Right lobe of liver (tissue), 4 donors: ENCODE measurements at regions not wholly inside any gene's neighbourhood (a gene's known extent, or its start where the extent isn't known, plus 50 kb on each side); places are given as distances from the start of the nearest gene placed in this dataset.

Experiments used
- POLR2A ChIP-seq: fragments of 450-650 bp; IDR thresholded peaks from one replicate; pipeline ENCODE4 v1.6.1; 2017; ENCODE audit warnings: antibody characterized with exemption, mild to moderate bottlenecking
- TF ChIP-seq, protein P1 (sequence below), 4 donors: fragments of 200-600 bp in 3 of 4; fragments of 450-650 bp in 1 of 4; IDR thresholded peaks; one replicate each; pipeline versions ENCODE4 v1.5.1 to v1.8.0; 2016 to 2022; ENCODE audit warnings: antibody characterized with exemption in 4 of 4, mild to moderate bottlenecking in 2 of 4
- donor health status: DM: no; HTN: no; CAD: no.
- donor health status: DM: no; HTN: no; CAD: no.
- donor health status: DM: no; HTN: yes; CAD: no.

DNA sequence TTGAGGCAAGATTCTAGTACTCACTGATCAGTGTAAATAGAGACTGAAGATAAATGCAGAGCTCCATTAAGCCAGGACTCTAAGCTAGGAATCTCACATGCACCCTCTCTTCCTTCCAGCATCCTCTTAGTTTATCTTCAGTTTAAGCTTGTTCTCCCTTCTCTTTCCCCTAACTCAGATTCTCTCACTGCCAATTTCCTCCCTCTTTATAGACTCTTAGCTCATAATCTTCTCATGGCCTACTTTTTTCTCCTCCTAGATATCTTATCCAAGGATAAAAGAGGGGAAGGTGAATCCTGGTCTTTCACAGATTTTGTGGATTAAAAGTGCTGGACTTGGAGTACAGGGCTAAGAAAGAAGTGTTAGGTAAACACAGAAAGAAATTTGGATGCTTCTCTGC is 108.9 kb upstream of the TENM3 start:
- no peak for TF ChIP-seq POLR2A
- TF ChIP-seq, protein P1, sequence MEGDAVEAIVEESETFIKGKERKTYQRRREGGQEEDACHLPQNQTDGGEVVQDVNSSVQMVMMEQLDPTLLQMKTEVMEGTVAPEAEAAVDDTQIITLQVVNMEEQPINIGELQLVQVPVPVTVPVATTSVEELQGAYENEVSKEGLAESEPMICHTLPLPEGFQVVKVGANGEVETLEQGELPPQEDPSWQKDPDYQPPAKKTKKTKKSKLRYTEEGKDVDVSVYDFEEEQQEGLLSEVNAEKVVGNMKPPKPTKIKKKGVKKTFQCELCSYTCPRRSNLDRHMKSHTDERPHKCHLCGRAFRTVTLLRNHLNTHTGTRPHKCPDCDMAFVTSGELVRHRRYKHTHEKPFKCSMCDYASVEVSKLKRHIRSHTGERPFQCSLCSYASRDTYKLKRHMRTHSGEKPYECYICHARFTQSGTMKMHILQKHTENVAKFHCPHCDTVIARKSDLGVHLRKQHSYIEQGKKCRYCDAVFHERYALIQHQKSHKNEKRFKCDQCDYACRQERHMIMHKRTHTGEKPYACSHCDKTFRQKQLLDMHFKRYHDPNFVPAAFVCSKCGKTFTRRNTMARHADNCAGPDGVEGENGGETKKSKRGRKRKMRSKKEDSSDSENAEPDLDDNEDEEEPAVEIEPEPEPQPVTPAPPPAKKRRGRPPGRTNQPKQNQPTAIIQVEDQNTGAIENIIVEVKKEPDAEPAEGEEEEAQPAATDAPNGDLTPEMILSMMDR (IDR thresholded peaks at IDR 0.05), result no peak
